NCI-H226 (cell line): ENCODE measurements at regions not wholly inside any gene's neighbourhood (a gene's known extent, or its start where the extent isn't known, plus 50 kb on each side); places are given as distances from the start of the nearest gene placed in this dataset.
"Not testable (repeated sequence)": the region's sequence is repeated elsewhere in the genome, so short reads cannot be mapped to it uniquely, and the experiment has no call there.

Experiments used
- DNase-seq: peaks from one replicate; pipeline ENCODE4 v3.0.0-alpha.2; 2015

GRCh38 chr4:13678186-13678924, 50.8 kb upstream of the BOD1L1 start:
- no peak for DNase-seq

- no peak for DNase-seq
Observed at GRCh38 chr4:13681570-13681969, 54.0 kb upstream of the BOD1L1 start.

GRCh38 chr4:13694256-13694655, 66.7 kb upstream of the BOD1L1 start:
- no peak for DNase-seq

GRCh38 chr4:13698296-13698695, 70.8 kb upstream of the BOD1L1 start:
- DNase-seq: no peak

GRCh38 chr4:13700021-13700857, 72.7 kb upstream of the BOD1L1 start:
- DNase-seq: peak; percentile 78

- not testable (repeated sequence) for DNase-seq
Observed at GRCh38 chr4:13700858-13701140, 73.3 kb upstream of the BOD1L1 start.

GRCh38 chr4:13701937-13702446, 74.5 kb upstream of the BOD1L1 start:
- DNase-seq: peak; percentile 60

GRCh38 chr4:13703096-13703495, 75.6 kb upstream of the BOD1L1 start:
- no peak for DNase-seq

GRCh38 chr4:13704035-13704434, 76.5 kb upstream of the BOD1L1 start:
- DNase-seq: no peak

- DNase-seq: no peak
Observed at GRCh38 chr4:13704761-13705160, 77.2 kb upstream of the BOD1L1 start.

GRCh38 chr4:13705521-13706041, 78.1 kb upstream of the BOD1L1 start:
- DNase-seq: no peak

- no peak for DNase-seq
Observed at GRCh38 chr4:13706120-13706519, 78.6 kb upstream of the BOD1L1 start.

GRCh38 chr4:13706716-13707115, 79.2 kb upstream of the BOD1L1 start:
- no peak for DNase-seq

GRCh38 chr4:13710246-13710885, 82.8 kb upstream of the BOD1L1 start:
- DNase-seq: no peak

- no peak for DNase-seq
Observed at GRCh38 chr4:13711233-13711785, 83.8 kb upstream of the BOD1L1 start.

- DNase-seq: no peak
Observed at GRCh38 chr4:13721894-13722293, 94.4 kb upstream of the BOD1L1 start.

- DNase-seq: no peak
Observed at GRCh38 chr4:13722649-13723048, 95.1 kb upstream of the BOD1L1 start.

- no peak for DNase-seq
Observed at GRCh38 chr4:13728761-13729160, 101.2 kb upstream of the BOD1L1 start.

GRCh38 chr4:13731019-13731418, 103.5 kb upstream of the BOD1L1 start:
- no peak for DNase-seq

GRCh38 chr4:13733817-13734216, 106.3 kb upstream of the BOD1L1 start:
- no peak for DNase-seq

GRCh38 chr4:13750594-13750993, 123.1 kb upstream of the BOD1L1 start:
- DNase-seq: no peak

- not testable (repeated sequence) for DNase-seq
Observed at GRCh38 chr4:13761581-13761980, 134.1 kb upstream of the BOD1L1 start.

GRCh38 chr4:13762130-13762529, 134.6 kb upstream of the BOD1L1 start:
- DNase-seq: no peak
